HCT116 (cell line): ENCODE measurements at regions not wholly inside any gene's neighbourhood (a gene's known extent, or its start where the extent isn't known, plus 50 kb on each side); places are given as distances from the start of the nearest gene placed in this dataset.

Source experiments
- ATAC-seq: fragments of 200-7000 bp; cut with Tn5 transposase; 2 replicates; pipeline ENCODE4 v1.9.1; 2020; ENCODE audit warnings: mild to moderate bottlenecking, moderate library complexity
- BruUV-seq: library from RNA; stranded (reverse); fragments of 400-500 nt; replicated peaks from 2 replicates; lab custom pipeline; 2021; lab: Mats Ljungman, UMichigan
- CTCF ChIA-PET: fragments of 300-600 bp; sonication (Branson Sonifier 250); formaldehyde crosslinking; loops from one replicate; lab custom pipeline; 2021; ENCODE audit warnings: antibody characterized with exemption; lab: Charles Lee
- POLR2A ChIA-PET: fragments of 300-600, 350-600 bp; sonication (Branson Sonifier 250); formaldehyde crosslinking; loops from one replicate; lab custom pipeline; 2021; ENCODE audit warnings: antibody characterized with exemption; lab: Charles Lee
- RAD21 ChIA-PET, 2 experiments: fragments of 300-600 bp; sonication (Branson Sonifier 250); formaldehyde crosslinking; loops; one replicate each; lab custom pipeline; 2023; ENCODE audit warnings: low total read pairs in 2 of 2; ENCODE audit not compliant: uncharacterized antibody in 2 of 2, unreplicated experiment in 2 of 2, low non-redundant PET in 1 of 2; lab: Charles Lee
- DNase-seq: peaks from one replicate; pipeline ENCODE4 v3.0.0-alpha.2; 2010; ENCODE audit warnings: low read depth, low spot score
- H2AFZ ChIP-seq: fragments of 200-600 bp; shearing (Covaris generic), sonication (generic); 2 replicates; pipeline ENCODE4 v1.6.1; 2017; ENCODE audit warnings: low read depth, mixed run types, mixed read lengths, antibody characterized with exemption, low read length; ENCODE audit not compliant: poor library complexity, severe bottlenecking
- H3K27ac ChIP-seq: 2 replicates; pipeline ENCODE4 v1.5.1; 2012; ENCODE audit warnings: low read depth, low read length
- H3K27me3 ChIP-seq: fragments of 200-600 bp; sonication (generic); 2 replicates; pipeline ENCODE4 v1.6.1; 2016; ENCODE audit warnings: mixed run types, low read length, mixed read lengths; ENCODE audit not compliant: insufficient read depth
- H3K36me3 ChIP-seq, 2 experiments: fragments of 200-500 bp in 1 of 2; fragments of 200-600 bp in 1 of 2; sonication (Bioruptor generic) in 1 of 2; sonication (generic) in 1 of 2; 2 replicates each; pipeline versions ENCODE4 v1.5.1 to v1.6.1; 2014 to 2016; ENCODE audit warnings: low read length in 2 of 2, inconsistent platforms in 1 of 2, mixed read lengths in 1 of 2, mixed run types in 1 of 2; ENCODE audit not compliant: insufficient read depth in 2 of 2, control insufficient read depth in 1 of 2
- H3K4me1 ChIP-seq, 2 experiments: fragments of 200-600 bp in 1 of 2; sonication (generic) in 1 of 2; 2 replicates each; pipeline versions ENCODE4 v1.5.1 to v1.6.1; 2012 to 2017; ENCODE audit warnings: low read length in 2 of 2, inconsistent platforms in 1 of 2, mild to moderate bottlenecking in 1 of 2, mixed read lengths in 1 of 2, mixed run types in 1 of 2, moderate library complexity in 1 of 2; ENCODE audit not compliant: insufficient read depth in 2 of 2, control insufficient read depth in 1 of 2
- H3K4me2 ChIP-seq: fragments of 200-600 bp; sonication (generic); 2 replicates; pipeline ENCODE4 v1.6.1; 2017; ENCODE audit warnings: mixed run types, low read length, mixed read lengths
- H3K4me3 ChIP-seq, 2 experiments: fragments of 200-600 bp in 1 of 2; sonication (generic) in 1 of 2; replicated peaks in 1 of 2; 2 replicates each; pipeline ENCODE4 v1.5.1; 2011 to 2016; ENCODE audit warnings: low read length in 2 of 2, control low read depth in 1 of 2, low read depth in 1 of 2, mild to moderate bottlenecking in 1 of 2, mixed read lengths in 1 of 2, mixed run types in 1 of 2
- H3K79me2 ChIP-seq: fragments of 200-600 bp; sonication (generic); 2 replicates; pipeline ENCODE4 v1.6.1; 2017; ENCODE audit warnings: mild to moderate bottlenecking, mixed run types, low read length, moderate library complexity, mixed read lengths; ENCODE audit not compliant: insufficient read depth
- H3K9ac ChIP-seq: fragments of 200-600 bp; sonication (generic); 2 replicates; pipeline ENCODE4 v1.6.1; 2016; ENCODE audit warnings: low read length, mixed read lengths
- H3K9me2 ChIP-seq: fragments of 200-600 bp; sonication (generic), shearing (Covaris generic); 2 replicates; pipeline ENCODE4 v1.6.1; 2017; ENCODE audit warnings: mixed run types, mild to moderate bottlenecking, moderate library complexity; ENCODE audit not compliant: insufficient read depth
- H3K9me3 ChIP-seq, 2 experiments: fragments of 200-500 bp in 1 of 2; fragments of 200-600 bp in 1 of 2; sonication (Bioruptor generic) in 1 of 2; sonication (generic) in 1 of 2; 2 replicates each; pipeline ENCODE4 v1.6.1; 2014 to 2017; ENCODE audit warnings: low read length in 2 of 2, mixed read lengths in 2 of 2, inconsistent platforms in 1 of 2, low read depth in 1 of 2, mild to moderate bottlenecking in 1 of 2, mixed run types in 1 of 2, moderate library complexity in 1 of 2; ENCODE audit not compliant: control insufficient read depth in 1 of 2, insufficient read depth in 1 of 2
- H4K20me1 ChIP-seq: fragments of 200-600 bp; sonication (generic), shearing (Covaris generic); 2 replicates; pipeline ENCODE4 v1.6.1; 2017; ENCODE audit warnings: mixed run types, mild to moderate bottlenecking, moderate library complexity; ENCODE audit not compliant: insufficient read depth
- CEBPB ChIP-seq: IDR thresholded peaks from 2 replicates; pipeline ENCODE4 v1.6.1; 2012; ENCODE audit warnings: low read depth
- JUND ChIP-seq: IDR thresholded peaks from 2 replicates; pipeline ENCODE4 v1.6.1; 2012
- POLR2A ChIP-seq: IDR thresholded peaks from 2 replicates; pipeline ENCODE4 v1.7.0; 2011; ENCODE audit warnings: borderline replicate concordance; ENCODE audit not compliant: insufficient read depth, insufficient read length; ENCODE audit errors: extremely low read depth
- POLR2AphosphoS5 ChIP-seq: IDR thresholded peaks from 2 replicates; pipeline ENCODE4 v1.6.1; 2011; ENCODE audit warnings: mild to moderate bottlenecking, low read depth, low read length, moderate library complexity
- REST ChIP-seq: IDR thresholded peaks from 2 replicates; pipeline ENCODE4 v1.6.1; 2012; ENCODE audit warnings: low read depth
- SP1 ChIP-seq: IDR thresholded peaks from 2 replicates; pipeline ENCODE4 v1.6.1; 2012; ENCODE audit warnings: low read depth
- TCF7L2 ChIP-seq: IDR thresholded peaks from 2 replicates; pipeline ENCODE4 v1.7.0; 2011; ENCODE audit warnings: borderline replicate concordance, inconsistent platforms; ENCODE audit not compliant: insufficient read depth, insufficient read length; ENCODE audit errors: extremely low read depth
- ZFX ChIP-seq: fragments of 450-650 bp; IDR thresholded peaks from 2 replicates; pipeline ENCODE4 v1.6.1; 2017
- ZNF274 ChIP-seq: fragments of 200-500 bp; sonication (Bioruptor generic); IDR thresholded peaks from 2 replicates; pipeline ENCODE4 v1.6.1; 2014; ENCODE audit warnings: mild to moderate bottlenecking, low read depth, low read length, inconsistent platforms
- intact Hi-C: fragments of 100-400 bp; cut with micrococcal nuclease; formaldehyde crosslinking; loops from 2 replicates; pipeline ENCODE4 v1.10.0; 2022

DNA sequence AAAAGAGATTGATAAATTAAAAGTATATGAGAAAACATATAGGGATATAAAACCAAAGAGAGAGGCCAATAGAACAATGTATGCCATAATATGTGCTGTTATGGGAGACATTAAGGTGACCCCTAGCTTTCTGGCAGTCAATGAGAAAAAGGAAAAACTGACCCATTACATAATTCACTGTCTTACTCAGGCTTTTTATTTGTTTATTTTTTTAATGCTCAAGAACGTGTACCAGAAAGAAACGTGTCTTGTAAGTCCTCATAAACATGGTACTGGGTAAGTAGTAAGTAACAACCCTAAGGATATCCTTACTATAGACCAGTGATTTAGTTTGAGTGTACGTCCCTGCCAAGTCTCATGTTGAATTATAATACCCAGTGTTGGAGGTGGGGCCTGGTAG, 160.8 kb upstream of the PHACTR1 start:
- POLR2A ChIA-PET, result no interaction called here
- DNase-seq, result no peak
- TF ChIP-seq CEBPB (no peak), POLR2A (no peak), POLR2AphosphoS5 (no peak), ZFX (no peak), ZNF274 (no peak)
- no TSS peak for BruUV-seq
- intact Hi-C loops, result no loop called here
- RAD21 ChIA-PET, result no interaction called here
- Histone ChIP-seq H2AFZ (no peak overlapping the region), H3K4me1 (no peaks in the 10 kb centered on the region), H3K4me3 (no peak overlapping the region), H4K20me1 (no peaks in the 10 kb centered on the region), H3K36me3 (no peaks in the 10 kb centered on the region), H3K9ac (no peak overlapping the region), H3K4me2 (no peak overlapping the region), H3K27ac (no peak overlapping the region), H3K79me2 (no peaks in the 10 kb centered on the region), H3K9me2 (no peaks in the 10 kb centered on the region), H3K27me3 (no peaks in the 10 kb centered on the region), H3K9me3 (no peaks in the 10 kb centered on the region)
- no peak for ATAC-seq
- CTCF ChIA-PET, result no interaction called here

DNA sequence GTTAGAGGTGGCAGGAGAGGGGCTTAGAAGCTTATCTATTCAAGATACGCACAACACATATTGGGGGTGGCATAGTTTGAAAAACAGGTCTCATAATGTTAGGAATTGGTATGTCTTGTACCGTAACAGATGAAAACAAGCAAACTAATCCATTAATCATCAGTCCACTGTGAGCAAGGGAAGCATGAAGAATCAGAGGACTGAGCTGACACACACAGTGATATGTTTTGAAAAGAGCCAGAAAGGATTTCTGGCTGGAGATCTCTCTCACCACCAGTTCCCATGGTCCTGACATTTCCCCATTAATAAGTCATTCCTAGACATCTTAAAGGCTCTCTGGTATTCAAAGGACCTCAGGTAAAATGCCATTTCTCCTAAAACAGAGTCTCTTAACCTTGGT, 158.8 kb upstream of the PHACTR1 start:
- H3K9me3 ChIP-seq, result no peaks in the 10 kb centered on the region
- H3K9ac ChIP-seq, result no peak overlapping the region
- intact Hi-C loops, result no loop called here
- no peaks in the 10 kb centered on the region for H3K79me2 ChIP-seq
- ChIA-PET RAD21 (no interaction called here), CTCF (no interaction called here)
- ATAC-seq (no peak), DNase-seq (no peak)
- no peaks in the 10 kb centered on the region for H3K27me3 ChIP-seq
- no TSS peak for BruUV-seq
- no peak overlapping the region for H3K27ac ChIP-seq
- H3K4me1 ChIP-seq, result no peaks in the 10 kb centered on the region
- no peak overlapping the region for H3K4me2 ChIP-seq
- H2AFZ ChIP-seq, result no peak overlapping the region
- H4K20me1 ChIP-seq, result no peaks in the 10 kb centered on the region
- TF ChIP-seq JUND (no peak), SP1 (no peak), REST (no peak), TCF7L2 (no peak)
- TF ChIP-seq, all 23 proteins: peak for 0
- POLR2A ChIA-PET, result no interaction called here
- H3K36me3 ChIP-seq, result no peaks in the 10 kb centered on the region
- H3K9me2 ChIP-seq, result no peaks in the 10 kb centered on the region
- no peak overlapping the region for H3K4me3 ChIP-seq
